22Rv1 (cell line): ENCODE measurements at regions not wholly inside any gene's neighbourhood (a gene's known extent, or its start where the extent isn't known, plus 50 kb on each side); places are given as distances from the start of the nearest gene placed in this dataset.

ENCODE experiments used
- ZFX ChIP-seq: fragments of 450-650 bp; IDR thresholded peaks from 2 replicates; pipeline ENCODE4 v1.6.1; 2017; ENCODE audit warnings: antibody characterized with exemption, borderline replicate concordance
- TF ChIP-seq, protein P1 (sequence below): fragments of 450-650 bp; IDR thresholded peaks from 2 replicates; pipeline ENCODE4 v1.5.1; 2017; ENCODE audit warnings: mild to moderate bottlenecking

DNA sequence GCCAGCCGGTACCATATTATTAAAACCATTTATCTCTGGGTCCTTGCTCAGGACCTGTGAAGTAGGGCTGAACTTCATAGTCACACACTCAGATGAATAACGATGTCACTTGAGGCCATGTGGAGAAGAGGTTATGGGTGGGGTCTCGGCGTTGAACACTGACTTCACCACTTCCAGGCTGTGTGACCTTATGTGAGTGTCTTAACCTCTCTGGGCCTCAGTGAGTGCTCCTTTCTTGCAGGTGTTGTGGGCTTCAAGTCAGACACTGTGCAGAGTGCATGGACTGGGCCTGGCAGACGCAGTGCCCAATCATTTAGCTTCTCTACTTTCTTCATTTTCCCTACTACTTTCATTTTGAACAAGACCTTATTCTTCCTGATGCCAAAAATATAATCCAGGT, 278.8 kb downstream of the PBX3 start:
- TF ChIP-seq, protein P1, sequence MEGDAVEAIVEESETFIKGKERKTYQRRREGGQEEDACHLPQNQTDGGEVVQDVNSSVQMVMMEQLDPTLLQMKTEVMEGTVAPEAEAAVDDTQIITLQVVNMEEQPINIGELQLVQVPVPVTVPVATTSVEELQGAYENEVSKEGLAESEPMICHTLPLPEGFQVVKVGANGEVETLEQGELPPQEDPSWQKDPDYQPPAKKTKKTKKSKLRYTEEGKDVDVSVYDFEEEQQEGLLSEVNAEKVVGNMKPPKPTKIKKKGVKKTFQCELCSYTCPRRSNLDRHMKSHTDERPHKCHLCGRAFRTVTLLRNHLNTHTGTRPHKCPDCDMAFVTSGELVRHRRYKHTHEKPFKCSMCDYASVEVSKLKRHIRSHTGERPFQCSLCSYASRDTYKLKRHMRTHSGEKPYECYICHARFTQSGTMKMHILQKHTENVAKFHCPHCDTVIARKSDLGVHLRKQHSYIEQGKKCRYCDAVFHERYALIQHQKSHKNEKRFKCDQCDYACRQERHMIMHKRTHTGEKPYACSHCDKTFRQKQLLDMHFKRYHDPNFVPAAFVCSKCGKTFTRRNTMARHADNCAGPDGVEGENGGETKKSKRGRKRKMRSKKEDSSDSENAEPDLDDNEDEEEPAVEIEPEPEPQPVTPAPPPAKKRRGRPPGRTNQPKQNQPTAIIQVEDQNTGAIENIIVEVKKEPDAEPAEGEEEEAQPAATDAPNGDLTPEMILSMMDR, result no peak
- TF ChIP-seq ZFX, result no peak
